Activated CD4-positive, alpha-beta memory T cell treated with anti-CD3 and anti-CD28 coated beads for 36 hours (primary cell): ENCODE measurements at regions not wholly inside any gene's neighbourhood (a gene's known extent, or its start where the extent isn't known, plus 50 kb on each side); places are given as distances from the start of the nearest gene placed in this dataset.

ENCODE experiments used
- CTCF ChIA-PET: fragments of 350-600 bp; sonication (Branson Sonifier 250); formaldehyde crosslinking; loops from one replicate; lab custom pipeline; 2021; ENCODE audit warnings: antibody characterized with exemption, inconsistent platforms; lab: Charles Lee
- POLR2A ChIA-PET: fragments of 350-600 bp; sonication (Branson Sonifier 250); formaldehyde crosslinking; loops from one replicate; lab custom pipeline; 2021; ENCODE audit warnings: antibody characterized with exemption; lab: Charles Lee
- DNase-seq: peaks from one replicate; pipeline ENCODE4 v3.0.0-alpha.2; 2020
- H3K27ac Mint-ChIP-seq: one replicate; pipeline ENCODE4 v1.8.0; 2021; ENCODE audit warnings: mixed read lengths
- H3K27me3 Mint-ChIP-seq: one replicate; pipeline ENCODE4 v1.8.0; 2021; ENCODE audit warnings: mixed read lengths
- H3K36me3 Mint-ChIP-seq: one replicate; pipeline ENCODE4 v1.8.0; 2021; ENCODE audit warnings: mixed read lengths
- H3K4me1 Mint-ChIP-seq: one replicate; pipeline ENCODE4 v1.8.0; 2021; ENCODE audit warnings: low read depth, mixed read lengths
- H3K4me3 Mint-ChIP-seq: one replicate; pipeline ENCODE4 v1.8.0; 2021; ENCODE audit warnings: mild to moderate bottlenecking, mixed read lengths
- H3K9me3 Mint-ChIP-seq: one replicate; pipeline ENCODE4 v1.8.0; 2021; ENCODE audit warnings: mixed read lengths
- intact Hi-C: fragments of 100-400 bp; cut with micrococcal nuclease; formaldehyde crosslinking; loops from one replicate; pipeline ENCODE4 v1.15.1; 2023

GRCh38 chr11:69889400-69890318 lies 70.4 kb upstream of the FGF3 start:
- Mint-ChIP-seq H3K27me3 (peaks cover 36% of the 10 kb centered on the region), H3K4me3 (no peak overlapping the region), H3K27ac (no peak overlapping the region), H3K4me1 (no peaks in the 10 kb centered on the region), H3K9me3 (no peaks in the 10 kb centered on the region), H3K36me3 (no peaks in the 10 kb centered on the region)
- POLR2A ChIA-PET: no interaction called here
- intact Hi-C loops: loop anchor here (5.0 kb wide), 1 partner anchor 182 kb away; no protein-coding TSS in a partner anchor
- CTCF ChIA-PET: interaction anchor here (0.7 to 1.5 kb wide), 4 partner anchors 9 to 214 kb away, joined by 3 to 4 read pairs (median 4); no protein-coding TSS in a partner anchor
- DNase-seq: no peak

- no peak for DNase-seq
- Mint-ChIP-seq H3K4me3 (no peak overlapping the region), H3K9me3 (no peaks in the 10 kb centered on the region), H3K27ac (no peak overlapping the region), H3K4me1 (no peaks in the 10 kb centered on the region), H3K36me3 (no peaks in the 10 kb centered on the region), H3K27me3 (peaks cover 39% of the 10 kb centered on the region)
- intact Hi-C loops: no loop called here
- CTCF ChIA-PET: interaction anchor here (0.7 to 1.2 kb wide), 2 partner anchors 8 to 214 kb away, joined by 3 to 4 read pairs; no protein-coding TSS in a partner anchor
- POLR2A ChIA-PET: no interaction called here
These were observed 71.3 kb upstream of the FGF3 start for GRCh38 chr11:69890476-69890875.

GRCh38 chr11:69891421-69892236 lies 72.4 kb upstream of the FGF3 start:
- Mint-ChIP-seq H3K27ac (no peak overlapping the region), H3K36me3 (no peaks in the 10 kb centered on the region), H3K27me3 (peaks cover 41% of the 10 kb centered on the region), H3K9me3 (no peaks in the 10 kb centered on the region), H3K4me1 (no peaks in the 10 kb centered on the region), H3K4me3 (no peak overlapping the region)
- CTCF ChIA-PET: no interaction called here
- intact Hi-C loops: no loop called here
- POLR2A ChIA-PET: no interaction called here
- DNase-seq: no peak

GRCh38 chr11:69892237-69892985 lies 73.2 kb upstream of the FGF3 start:
- Mint-ChIP-seq H3K9me3 (no peaks in the 10 kb centered on the region), H3K27me3 (peaks cover 42% of the 10 kb centered on the region), H3K36me3 (no peaks in the 10 kb centered on the region), H3K4me1 (no peaks in the 10 kb centered on the region), H3K27ac (no peak overlapping the region), H3K4me3 (no peak overlapping the region)
- intact Hi-C loops: no loop called here
- DNase-seq: no peak
- POLR2A ChIA-PET: no interaction called here
- CTCF ChIA-PET: no interaction called here

- ChIA-PET CTCF (interaction anchor here (1.0 kb wide), 1 partner anchor 16 kb away, joined by 3 read pairs; no protein-coding TSS in a partner anchor), POLR2A (no interaction called here)
- no peak for DNase-seq
- no peak overlapping the region for H3K27ac Mint-ChIP-seq
- peaks cover 44% of the 10 kb centered on the region for H3K27me3 Mint-ChIP-seq
- H3K4me1 Mint-ChIP-seq: no peaks in the 10 kb centered on the region
- H3K4me3 Mint-ChIP-seq: no peak overlapping the region
- H3K9me3 Mint-ChIP-seq: no peaks in the 10 kb centered on the region
- H3K36me3 Mint-ChIP-seq: no peaks in the 10 kb centered on the region
- intact Hi-C loops: no loop called here
These were observed 73.9 kb upstream of the FGF3 start for GRCh38 chr11:69892986-69893555.

- H3K9me3 Mint-ChIP-seq: no peaks in the 10 kb centered on the region
- peaks cover 46% of the 10 kb centered on the region for H3K27me3 Mint-ChIP-seq
- CTCF ChIA-PET: interaction anchor here (1.0 kb wide), 1 partner anchor 16 kb away, joined by 3 read pairs; no protein-coding TSS in a partner anchor
- POLR2A ChIA-PET: no interaction called here
- intact Hi-C loops: no loop called here
- no peak overlapping the region for H3K27ac Mint-ChIP-seq
- no peak overlapping the region for H3K4me3 Mint-ChIP-seq
- no peaks in the 10 kb centered on the region for H3K4me1 Mint-ChIP-seq
- no peak for DNase-seq
- no peaks in the 10 kb centered on the region for H3K36me3 Mint-ChIP-seq
These were observed 74.4 kb upstream of the FGF3 start for GRCh38 chr11:69893631-69894030.

- ChIA-PET POLR2A (no interaction called here), CTCF (interaction anchor here (1.0 kb wide), 1 partner anchor 15 kb away, joined by 3 read pairs; no protein-coding TSS in a partner anchor)
- no peak overlapping the region for H3K27ac Mint-ChIP-seq
- H3K4me3 Mint-ChIP-seq: no peak overlapping the region
- H3K9me3 Mint-ChIP-seq: no peaks in the 10 kb centered on the region
- H3K36me3 Mint-ChIP-seq: no peaks in the 10 kb centered on the region
- intact Hi-C loops: no loop called here
- H3K4me1 Mint-ChIP-seq: no peaks in the 10 kb centered on the region
- peaks cover 45% of the 10 kb centered on the region for H3K27me3 Mint-ChIP-seq
- DNase-seq: no peak
These were observed 75.0 kb upstream of the FGF3 start for GRCh38 chr11:69894181-69894611.

- ChIA-PET POLR2A (no interaction called here), CTCF (no interaction called here)
- Mint-ChIP-seq H3K36me3 (no peaks in the 10 kb centered on the region), H3K4me1 (no peaks in the 10 kb centered on the region), H3K27ac (no peak overlapping the region), H3K27me3 (peaks cover 45% of the 10 kb centered on the region), H3K4me3 (no peak overlapping the region), H3K9me3 (no peaks in the 10 kb centered on the region)
- no peak for DNase-seq
- intact Hi-C loops: no loop called here
These were observed 75.4 kb upstream of the FGF3 start for GRCh38 chr11:69894648-69895047.

GRCh38 chr11:69896250-69896649 lies 77.0 kb upstream of the FGF3 start:
- H3K9me3 Mint-ChIP-seq: no peaks in the 10 kb centered on the region
- ChIA-PET POLR2A (no interaction called here), CTCF (interaction anchor here (0.9 kb wide), 1 partner anchor 16 kb away, joined by 3 read pairs; no protein-coding TSS in a partner anchor)
- intact Hi-C loops: no loop called here
- no peak for DNase-seq
- H3K27me3 Mint-ChIP-seq: peaks cover 37% of the 10 kb centered on the region
- H3K4me1 Mint-ChIP-seq: no peaks in the 10 kb centered on the region
- H3K27ac Mint-ChIP-seq: no peak overlapping the region
- no peak overlapping the region for H3K4me3 Mint-ChIP-seq
- H3K36me3 Mint-ChIP-seq: no peaks in the 10 kb centered on the region

- no peak for DNase-seq
- Mint-ChIP-seq H3K9me3 (no peaks in the 10 kb centered on the region), H3K4me1 (no peaks in the 10 kb centered on the region), H3K27ac (no peak overlapping the region), H3K36me3 (no peaks in the 10 kb centered on the region), H3K27me3 (peaks cover 26% of the 10 kb centered on the region), H3K4me3 (no peak overlapping the region)
- ChIA-PET CTCF (interaction anchor here (1.1 kb wide), 1 partner anchor 8 kb away, joined by 4 read pairs; no protein-coding TSS in a partner anchor), POLR2A (no interaction called here)
- intact Hi-C loops: no loop called here
These were observed 78.9 kb upstream of the FGF3 start for GRCh38 chr11:69898123-69898522.
